Fibroblast of the conjunctiva (primary cell): ENCODE measurements at regions not wholly inside any gene's neighbourhood (a gene's known extent, or its start where the extent isn't known, plus 50 kb on each side); places are given as distances from the start of the nearest gene placed in this dataset.
"Not testable (repeated sequence)": the region's sequence is repeated elsewhere in the genome, so short reads cannot be mapped to it uniquely, and the experiment has no call there.

ENCODE experiments used
- DNase-seq: peaks from one replicate; pipeline ENCODE4 v3.0.0-alpha.2; 2010; ENCODE audit warnings: low read depth

- no peak for DNase-seq
Observed at GRCh38 chr16:7962091-7962879, 628.0 kb downstream of the TMEM114 start.

GRCh38 chr16:7957151-7957550 is 624.5 kb downstream of the RBFOX1 start:
- no peak for DNase-seq

GRCh38 chr16:7953360-7953759 is 620.7 kb downstream of the RBFOX1 start:
- no peak for DNase-seq

- DNase-seq = no peak
Observed at GRCh38 chr16:7946142-7946541, 613.5 kb downstream of the RBFOX1 start.

GRCh38 chr16:7938175-7938574 is 605.5 kb downstream of the RBFOX1 start:
- DNase-seq = no peak

- no peak for DNase-seq
Observed at GRCh38 chr16:7921345-7921744, 588.7 kb downstream of the RBFOX1 start.

GRCh38 chr16:7919782-7920181 is 587.1 kb downstream of the RBFOX1 start:
- DNase-seq = no peak

GRCh38 chr16:7914748-7915147 is 582.1 kb downstream of the RBFOX1 start:
- no peak for DNase-seq

GRCh38 chr16:7912132-7912531 is 579.5 kb downstream of the RBFOX1 start:
- no peak for DNase-seq

- no peak for DNase-seq
Observed at GRCh38 chr16:7910116-7910515, 577.5 kb downstream of the RBFOX1 start.

GRCh38 chr16:7888411-7888810 is 555.8 kb downstream of the RBFOX1 start:
- no peak for DNase-seq

GRCh38 chr16:7887316-7887715 is 554.7 kb downstream of the RBFOX1 start:
- DNase-seq = no peak

- DNase-seq = no peak
Observed at GRCh38 chr16:7871979-7872378, 539.3 kb downstream of the RBFOX1 start.

GRCh38 chr16:7871371-7871770 is 538.7 kb downstream of the RBFOX1 start:
- DNase-seq = no peak

GRCh38 chr16:7867831-7868230 is 535.2 kb downstream of the RBFOX1 start:
- no peak for DNase-seq

GRCh38 chr16:7866144-7866543 is 533.5 kb downstream of the RBFOX1 start:
- no peak for DNase-seq

- not testable (repeated sequence) for DNase-seq
Observed at GRCh38 chr16:7865393-7865792, 532.7 kb downstream of the RBFOX1 start.

- no peak for DNase-seq
Observed at GRCh38 chr16:7861891-7862582, 529.4 kb downstream of the RBFOX1 start.

- no peak for DNase-seq
Observed at GRCh38 chr16:7853197-7853596, 520.6 kb downstream of the RBFOX1 start.

- DNase-seq = no peak
Observed at GRCh38 chr16:7849841-7850240, 517.2 kb downstream of the RBFOX1 start.

- DNase-seq = no peak
Observed at GRCh38 chr16:7843261-7843660, 510.6 kb downstream of the RBFOX1 start.

GRCh38 chr16:7839568-7839967 is 506.9 kb downstream of the RBFOX1 start:
- DNase-seq = no peak

- DNase-seq = no peak
Observed at GRCh38 chr16:7834771-7835431, 502.3 kb downstream of the RBFOX1 start.
